HG02884 (cell line): ENCODE measurements at regions not wholly inside any gene's neighbourhood (a gene's known extent, or its start where the extent isn't known, plus 50 kb on each side); places are given as distances from the start of the nearest gene placed in this dataset.
"Not testable (repeated sequence)": the region's sequence is repeated elsewhere in the genome, so short reads cannot be mapped to it uniquely, and the experiment has no call there.

Experiments used
- ATAC-seq: cut with Tn5 transposase; IDR thresholded peaks from one replicate; pipeline ENCODE4 v1.9.1; 2021; ENCODE audit warnings: mild to moderate bottlenecking, moderate library complexity; ENCODE audit not compliant: unreplicated experiment

DNA sequence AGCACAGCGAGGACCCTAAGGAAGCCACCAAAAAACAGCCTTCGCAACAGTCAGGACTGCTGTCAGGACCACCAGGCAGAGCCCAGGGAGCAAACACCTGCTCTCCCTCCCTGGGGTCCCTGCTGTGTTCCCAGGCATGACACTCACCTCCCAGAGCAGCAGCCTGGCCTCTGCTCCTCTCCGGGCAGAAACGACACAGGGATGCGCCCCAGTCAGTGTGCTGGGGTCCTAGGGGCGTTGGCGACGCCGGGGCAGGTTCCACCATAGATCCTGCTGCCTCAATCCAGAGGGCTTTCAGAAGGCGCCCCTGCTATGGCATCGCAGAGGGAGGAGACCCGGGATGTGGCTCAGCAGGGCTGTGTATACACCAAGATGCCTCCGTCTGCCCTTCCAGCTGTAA, 169.7 kb upstream of the FOXD4L5 start:
- not testable (repeated sequence) for ATAC-seq

GRCh38 chr9:65454034-65454433, 169.0 kb upstream of the FOXD4L5 start:
- ATAC-seq = not testable (repeated sequence)

DNA sequence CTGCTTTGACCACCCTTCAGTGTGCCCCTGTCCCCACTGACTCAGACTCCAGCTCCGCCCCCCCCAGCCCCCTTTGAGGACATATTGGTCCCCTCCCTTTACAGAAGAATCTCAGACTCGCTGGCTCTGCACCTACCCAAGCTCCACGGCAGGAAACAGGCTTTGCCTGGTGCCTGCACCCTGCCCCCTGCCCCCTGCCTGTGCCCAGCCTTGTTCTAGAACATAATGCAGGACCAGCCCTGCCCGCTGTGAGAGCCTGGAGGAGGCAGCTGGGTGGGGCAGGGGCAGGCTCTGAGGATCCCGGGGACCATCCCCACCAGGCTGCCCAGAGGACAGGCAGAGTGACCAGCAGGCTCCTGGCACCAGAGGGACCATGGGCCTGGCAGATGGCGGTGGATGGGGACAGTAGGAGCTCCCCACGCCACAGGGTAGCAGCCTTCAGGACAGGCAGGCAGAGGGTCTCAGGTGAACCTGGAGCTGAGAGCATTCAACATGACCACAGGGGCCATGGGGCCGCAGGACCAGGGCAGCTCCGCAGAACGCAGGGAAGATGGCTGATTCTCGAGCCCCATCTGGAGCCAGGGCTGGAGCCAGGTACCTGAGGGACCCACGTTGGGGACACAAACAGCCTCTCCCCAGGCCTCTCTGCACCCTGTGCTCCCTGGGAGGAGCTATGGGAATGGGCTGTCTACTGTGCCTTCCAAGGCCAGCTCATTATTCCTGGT, 165.0 kb upstream of the FOXD4L5 start:
- not testable (repeated sequence) for ATAC-seq

DNA sequence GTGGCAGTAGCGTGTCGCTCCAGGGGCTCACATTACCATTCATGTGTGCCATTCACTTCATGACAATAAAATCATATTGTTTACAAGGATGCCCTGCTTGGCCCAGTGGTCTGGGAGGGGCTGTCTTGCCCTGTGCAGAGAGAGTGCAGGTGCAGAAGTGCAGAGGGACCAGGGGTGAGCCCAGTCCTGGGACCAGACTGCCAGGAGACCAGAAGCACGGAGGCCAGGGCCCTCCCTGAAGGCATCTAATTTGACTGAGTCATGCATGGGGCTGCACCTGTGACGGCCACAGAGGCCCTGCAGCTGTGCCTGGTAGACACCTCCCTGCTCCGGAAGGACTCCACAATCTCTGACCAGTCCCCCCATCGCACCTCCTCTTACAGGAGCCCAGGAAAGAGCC, 164.4 kb upstream of the FOXD4L5 start:
- no peak for ATAC-seq

- not testable (repeated sequence) for ATAC-seq
Measured at GRCh38 chr9:65447146-65447545, 162.1 kb upstream of the FOXD4L5 start.

DNA sequence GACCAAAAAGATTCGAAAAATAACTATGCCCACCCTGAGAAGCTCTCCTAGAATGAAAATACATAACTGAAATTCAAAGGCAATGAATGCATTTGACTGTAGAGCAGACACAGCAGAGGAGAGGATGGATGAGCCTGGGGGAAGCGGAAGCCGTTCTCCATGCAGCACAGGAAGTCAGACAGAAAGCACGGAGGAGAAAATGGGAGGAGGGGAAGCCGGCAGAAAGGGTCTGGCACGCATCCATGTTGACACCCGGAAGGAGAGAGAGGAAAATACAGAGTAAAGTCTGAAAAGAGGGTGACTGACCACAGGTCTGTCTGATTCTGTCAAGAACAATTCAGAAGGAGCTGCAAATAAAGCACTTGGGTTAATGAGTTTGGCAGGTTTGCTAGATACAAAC, 161.0 kb upstream of the FOXD4L5 start:
- not testable (repeated sequence) for ATAC-seq

DNA sequence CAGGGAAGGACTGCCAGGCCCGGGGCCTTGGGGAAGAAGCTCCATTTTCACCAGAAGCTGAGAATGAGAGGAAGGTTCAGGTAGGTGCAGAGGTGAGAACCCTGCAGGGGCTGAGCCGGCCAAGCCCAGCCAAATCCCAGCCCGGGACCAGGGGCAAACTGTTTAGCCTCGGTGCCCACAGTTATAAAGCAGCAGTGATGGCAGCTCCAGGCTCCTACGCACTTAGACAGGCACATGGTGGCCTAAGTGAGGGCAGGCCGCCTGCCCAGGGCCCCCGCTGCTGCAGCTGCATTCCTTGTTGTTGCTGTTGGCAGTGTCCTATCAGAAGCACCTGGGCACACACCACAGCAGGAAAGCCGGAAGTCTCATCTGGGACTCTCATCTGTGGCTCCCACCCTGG, 159.9 kb upstream of the FOXD4L5 start:
- no peak for ATAC-seq

DNA sequence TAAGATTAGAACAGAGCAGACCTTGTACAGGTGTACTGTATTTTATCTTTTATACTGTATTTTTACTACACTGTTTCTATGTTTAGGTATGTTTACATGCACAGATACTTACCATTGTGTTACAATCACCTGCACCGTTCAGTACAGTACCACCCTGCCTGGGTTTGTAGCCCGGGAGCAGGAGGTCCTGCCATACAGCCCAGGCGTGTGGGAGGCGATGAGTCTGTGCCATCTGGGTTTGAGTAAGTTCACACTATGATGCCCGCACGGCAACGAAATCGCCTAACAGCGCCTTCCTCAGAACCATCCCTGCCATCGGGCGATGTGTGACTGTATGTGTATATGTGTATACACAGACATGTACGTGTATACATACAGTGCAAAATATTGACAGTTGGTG, 157.1 kb upstream of the FOXD4L5 start:
- ATAC-seq = not testable (repeated sequence)

DNA sequence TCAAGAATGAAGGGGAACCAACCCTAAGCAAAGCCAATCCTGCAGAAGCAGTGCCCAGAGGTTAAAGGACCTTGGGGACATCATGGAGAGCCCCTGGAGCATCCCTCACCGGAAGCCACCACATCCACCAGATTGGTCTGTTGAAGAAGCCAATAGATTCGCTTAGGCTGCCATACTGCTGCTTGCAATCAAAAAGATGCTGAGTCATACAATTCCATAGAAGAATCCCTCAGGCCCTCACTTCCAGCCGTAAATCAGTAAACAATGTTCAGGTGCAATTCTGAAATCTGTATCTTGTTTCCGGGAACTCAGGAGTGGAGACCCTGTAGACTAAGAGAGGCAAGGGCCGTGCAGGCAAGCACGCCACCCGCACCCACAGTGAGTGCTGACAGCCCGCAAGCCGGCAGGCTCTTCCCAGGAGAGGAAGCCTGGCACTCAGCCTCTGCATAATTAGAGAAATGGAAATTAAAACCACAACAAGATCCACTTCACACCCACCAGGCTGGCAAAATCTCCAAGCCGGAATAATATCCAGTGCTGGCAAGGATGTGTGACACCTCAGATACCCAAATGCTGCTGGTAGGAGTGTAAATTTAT, 156.4 kb upstream of the FOXD4L5 start:
- not testable (repeated sequence) for ATAC-seq

- no peak for ATAC-seq
Measured at GRCh38 chr9:65437724-65438123, 152.7 kb upstream of the FOXD4L5 start.

DNA sequence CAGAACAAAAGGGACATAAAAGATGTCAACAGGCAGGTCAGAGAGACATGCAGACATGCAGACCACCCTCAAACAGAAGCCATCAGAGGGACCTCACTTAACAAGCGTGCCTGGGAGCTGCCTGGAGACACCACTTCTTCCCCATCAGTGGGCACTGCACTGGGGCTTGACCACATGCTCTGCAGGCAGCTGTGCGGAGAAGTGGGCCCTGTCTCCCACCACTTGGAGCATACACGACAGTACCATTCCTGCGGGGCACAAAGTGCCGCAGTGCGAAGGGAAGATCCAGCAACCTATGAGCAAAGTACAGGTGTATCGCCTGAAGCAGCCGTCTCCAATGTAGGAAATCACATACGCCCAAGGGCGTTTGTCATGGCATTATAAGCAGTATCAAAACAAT, 150.5 kb upstream of the FOXD4L5 start:
- no peak for ATAC-seq

GRCh38 chr9:65432722-65433323, 147.8 kb upstream of the FOXD4L5 start:
- no peak for ATAC-seq

GRCh38 chr9:65432051-65432450, 147.0 kb upstream of the FOXD4L5 start:
- ATAC-seq = no peak

GRCh38 chr9:65430221-65430620, 145.2 kb upstream of the FOXD4L5 start:
- no peak for ATAC-seq

GRCh38 chr9:65427361-65427760, 142.4 kb upstream of the FOXD4L5 start:
- ATAC-seq = not testable (repeated sequence)

- not testable (repeated sequence) for ATAC-seq
Measured at GRCh38 chr9:65426813-65427212, 141.8 kb upstream of the FOXD4L5 start.

GRCh38 chr9:65426231-65426630, 141.2 kb upstream of the FOXD4L5 start:
- ATAC-seq = no peak

GRCh38 chr9:65425183-65425582, 140.2 kb upstream of the FOXD4L5 start:
- ATAC-seq = not testable (repeated sequence)

GRCh38 chr9:65424437-65424984, 139.5 kb upstream of the FOXD4L5 start:
- not testable (repeated sequence) for ATAC-seq

- not testable (repeated sequence) for ATAC-seq
Measured at GRCh38 chr9:65423691-65424436, 138.9 kb upstream of the FOXD4L5 start.
